ENCODE measurements at regions not wholly inside any gene's neighbourhood (a gene's known extent, or its start where the extent isn't known, plus 50 kb on each side); places are given as distances from the start of the nearest gene placed in this dataset.

DNA sequence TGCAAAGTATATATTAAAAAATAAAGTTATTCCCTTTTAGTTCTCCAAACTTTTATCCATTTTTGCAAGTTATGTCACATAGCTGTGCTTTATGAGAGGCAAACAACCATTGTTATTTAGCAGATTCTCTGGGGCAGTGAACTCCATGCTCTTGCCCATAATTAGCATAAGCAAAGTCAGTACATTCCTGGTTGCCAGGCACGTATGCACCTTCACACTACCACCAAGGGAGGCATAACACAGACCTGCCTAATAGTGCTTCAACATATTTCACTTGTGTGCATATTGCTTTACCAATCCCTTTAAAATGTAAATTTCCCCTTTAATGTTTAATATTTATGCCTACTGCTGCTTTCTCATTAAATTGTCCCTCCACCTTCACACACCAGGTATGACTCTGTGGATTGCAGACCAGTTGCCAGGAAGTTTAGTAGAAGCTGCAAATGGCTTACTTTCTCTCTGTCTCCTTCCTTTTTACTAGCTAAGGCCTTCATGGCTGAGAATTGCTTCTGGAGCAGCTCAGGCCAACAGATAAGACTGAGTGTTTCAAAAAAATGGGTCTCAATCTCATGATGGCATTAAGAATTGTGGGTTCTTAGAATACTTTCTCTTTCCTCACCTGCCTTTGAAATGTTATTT is 388.2 kb downstream of the PRR16 start:
- Histone ChIP-seq H3K4me3 (ENCODE audit: insufficient read depth, low read length, poor library complexity, severe bottlenecking) (no peak overlapping the region), H3K4me2 (ENCODE audit: low read depth, low read length, poor library complexity, severe bottlenecking) (no peak overlapping the region), H3K9me2 (replicated peaks; ENCODE audit: insufficient read depth, low read length) (no peaks in the 10 kb centered on the region), H3K27me3 (ENCODE audit: low read length) (no peaks in the 10 kb centered on the region), H3K27ac (ENCODE audit: low read depth, low read length) (no peak overlapping the region), H3K9ac (ENCODE audit: low read length) (no peak overlapping the region), H4K20me1 (ENCODE audit: low read depth, low read length) (no peaks in the 10 kb centered on the region), H3F3A (ENCODE audit: insufficient read depth) (no peaks in the 10 kb centered on the region), H3K36me3 (ENCODE audit: low read length) (no peaks in the 10 kb centered on the region), H3K9me3 (ENCODE audit: insufficient read depth, low read length) (no peaks in the 10 kb centered on the region), H2AFZ (ENCODE audit: low read depth, low read length, severe bottlenecking) (no peak overlapping the region), H3K79me2 (ENCODE audit: insufficient read depth, low read length) (no peaks in the 10 kb centered on the region)
- TF ChIP-seq, protein P1, sequence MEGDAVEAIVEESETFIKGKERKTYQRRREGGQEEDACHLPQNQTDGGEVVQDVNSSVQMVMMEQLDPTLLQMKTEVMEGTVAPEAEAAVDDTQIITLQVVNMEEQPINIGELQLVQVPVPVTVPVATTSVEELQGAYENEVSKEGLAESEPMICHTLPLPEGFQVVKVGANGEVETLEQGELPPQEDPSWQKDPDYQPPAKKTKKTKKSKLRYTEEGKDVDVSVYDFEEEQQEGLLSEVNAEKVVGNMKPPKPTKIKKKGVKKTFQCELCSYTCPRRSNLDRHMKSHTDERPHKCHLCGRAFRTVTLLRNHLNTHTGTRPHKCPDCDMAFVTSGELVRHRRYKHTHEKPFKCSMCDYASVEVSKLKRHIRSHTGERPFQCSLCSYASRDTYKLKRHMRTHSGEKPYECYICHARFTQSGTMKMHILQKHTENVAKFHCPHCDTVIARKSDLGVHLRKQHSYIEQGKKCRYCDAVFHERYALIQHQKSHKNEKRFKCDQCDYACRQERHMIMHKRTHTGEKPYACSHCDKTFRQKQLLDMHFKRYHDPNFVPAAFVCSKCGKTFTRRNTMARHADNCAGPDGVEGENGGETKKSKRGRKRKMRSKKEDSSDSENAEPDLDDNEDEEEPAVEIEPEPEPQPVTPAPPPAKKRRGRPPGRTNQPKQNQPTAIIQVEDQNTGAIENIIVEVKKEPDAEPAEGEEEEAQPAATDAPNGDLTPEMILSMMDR (IDR thresholded peaks at IDR 0.05; ENCODE audit: insufficient read depth, low read length, poor library complexity, severe bottlenecking), result no peak

DNA sequence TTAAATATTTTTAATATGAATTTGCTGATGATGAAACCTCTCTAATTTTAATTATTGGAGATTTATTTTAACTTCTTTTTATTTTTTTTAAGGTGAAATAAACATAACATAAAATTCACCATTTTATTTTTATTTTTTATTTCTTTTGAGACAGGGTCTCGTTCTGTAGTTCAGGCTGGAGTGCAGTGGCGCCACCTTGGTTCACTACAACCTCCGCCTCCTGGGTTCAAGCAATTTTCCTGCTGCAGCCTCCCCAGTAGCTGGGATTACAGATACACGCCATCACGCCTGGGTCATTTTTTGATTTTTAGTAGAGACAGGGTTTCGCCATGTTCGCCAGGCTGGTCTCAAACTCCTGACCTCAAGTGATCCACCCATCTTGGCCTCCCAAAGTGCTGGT is 402.9 kb downstream of the PRR16 start:
- no peak overlapping the region for H3K27ac ChIP-seq (ENCODE audit: low read depth, low read length)
- H3F3A ChIP-seq (ENCODE audit: insufficient read depth), result no peaks in the 10 kb centered on the region
- no peaks in the 10 kb centered on the region for H4K20me1 ChIP-seq (ENCODE audit: low read depth, low read length)
- H3K79me2 ChIP-seq (ENCODE audit: insufficient read depth, low read length), result no peaks in the 10 kb centered on the region
- no peaks in the 10 kb centered on the region for H3K36me3 ChIP-seq (ENCODE audit: low read length)
- H3K9me3 ChIP-seq (ENCODE audit: insufficient read depth, low read length), result no peaks in the 10 kb centered on the region
- no peak overlapping the region for H3K4me2 ChIP-seq (ENCODE audit: low read depth, low read length, poor library complexity, severe bottlenecking)
- no peak overlapping the region for H3K9ac ChIP-seq (ENCODE audit: low read length)
- H3K4me3 ChIP-seq (ENCODE audit: insufficient read depth, low read length, poor library complexity, severe bottlenecking), result no peak overlapping the region
- no peak overlapping the region for H2AFZ ChIP-seq (ENCODE audit: low read depth, low read length, severe bottlenecking)
- no peaks in the 10 kb centered on the region for H3K9me2 ChIP-seq (replicated peaks; ENCODE audit: insufficient read depth, low read length)
- no peaks in the 10 kb centered on the region for H3K27me3 ChIP-seq (ENCODE audit: low read length)
- TF ChIP-seq, protein P1 (IDR thresholded peaks at IDR 0.05; ENCODE audit: insufficient read depth, low read length, poor library complexity, severe bottlenecking), result no peak
- no peak for TF ChIP-seq EZH2phosphoT487 (conservative IDR thresholded peaks at IDR 0.05; ENCODE audit: low read length)

DNA sequence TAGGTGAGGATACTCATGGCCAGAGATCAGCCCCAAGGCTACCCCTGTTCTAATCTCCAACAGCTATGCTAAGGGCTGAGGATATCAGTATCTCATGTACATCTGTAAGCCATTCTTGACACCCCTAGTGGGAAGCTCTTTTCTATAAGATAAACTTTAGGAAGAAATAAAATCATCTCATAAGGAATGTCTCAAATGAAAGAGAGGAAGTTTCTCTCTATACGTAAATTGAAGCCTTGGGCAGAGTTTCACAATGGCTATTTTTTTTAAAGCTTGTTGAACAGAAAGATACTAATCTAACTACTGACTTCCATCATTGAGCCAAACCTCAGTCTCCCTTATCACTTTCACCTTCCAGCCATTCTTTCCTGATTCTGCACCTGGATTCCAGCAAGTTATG is 405.7 kb downstream of the PRR16 start:
- Histone ChIP-seq H3K27me3 (ENCODE audit: low read length) (no peaks in the 10 kb centered on the region), H3K9me2 (replicated peaks; ENCODE audit: insufficient read depth, low read length) (no peaks in the 10 kb centered on the region), H3F3A (ENCODE audit: insufficient read depth) (no peaks in the 10 kb centered on the region), H3K27ac (ENCODE audit: low read depth, low read length) (no peak overlapping the region), H3K4me3 (ENCODE audit: insufficient read depth, low read length, poor library complexity, severe bottlenecking) (no peak overlapping the region), H3K79me2 (ENCODE audit: insufficient read depth, low read length) (no peaks in the 10 kb centered on the region), H4K20me1 (ENCODE audit: low read depth, low read length) (no peaks in the 10 kb centered on the region), H3K9ac (ENCODE audit: low read length) (no peak overlapping the region), H3K4me2 (ENCODE audit: low read depth, low read length, poor library complexity, severe bottlenecking) (no peak overlapping the region), H2AFZ (ENCODE audit: low read depth, low read length, severe bottlenecking) (no peak overlapping the region), H3K9me3 (ENCODE audit: insufficient read depth, low read length) (no peaks in the 10 kb centered on the region), H3K36me3 (ENCODE audit: low read length) (no peaks in the 10 kb centered on the region)
- no peak for TF ChIP-seq EZH2phosphoT487 (conservative IDR thresholded peaks at IDR 0.05; ENCODE audit: low read length)
- TF ChIP-seq, protein P1 (IDR thresholded peaks at IDR 0.05; ENCODE audit: insufficient read depth, low read length, poor library complexity, severe bottlenecking), result no peak

Data from SU-DHL-6 (cell line).